HG02642 (cell line): ENCODE measurements at regions not wholly inside any gene's neighbourhood (a gene's known extent, or its start where the extent isn't known, plus 50 kb on each side); places are given as distances from the start of the nearest gene placed in this dataset.
"Not testable (repeated sequence)": the region's sequence is repeated elsewhere in the genome, so short reads cannot be mapped to it uniquely, and the experiment has no call there.

Source experiments
- ATAC-seq: cut with Tn5 transposase; IDR thresholded peaks from one replicate; pipeline ENCODE4 v1.9.1; 2021; ENCODE audit warnings: mild to moderate bottlenecking; ENCODE audit not compliant: unreplicated experiment, poor library complexity

GRCh38 chr14:21840765-21841164 lies 167.1 kb upstream of the OR4E1 start:
- ATAC-seq: no peak

DNA sequence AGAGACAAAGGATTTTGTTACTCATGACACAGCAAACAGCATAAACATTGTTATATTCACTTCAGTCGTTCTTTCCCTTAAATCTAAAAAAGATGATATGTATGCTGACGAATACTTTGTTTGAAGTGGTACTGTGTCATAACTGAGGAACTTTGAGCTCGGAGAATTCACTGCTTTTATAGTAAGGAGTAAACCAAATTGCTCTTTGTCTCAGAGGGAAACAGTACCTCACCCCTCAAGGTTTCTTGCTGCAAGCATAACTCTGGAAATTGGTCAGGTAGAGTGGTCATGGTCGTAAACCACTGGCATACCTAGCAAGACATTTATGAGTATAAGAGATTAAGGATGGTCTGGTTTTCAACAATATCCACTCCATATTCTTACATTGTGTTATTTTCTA lies 160.2 kb upstream of the OR4E1 start:
- ATAC-seq: no peak

DNA sequence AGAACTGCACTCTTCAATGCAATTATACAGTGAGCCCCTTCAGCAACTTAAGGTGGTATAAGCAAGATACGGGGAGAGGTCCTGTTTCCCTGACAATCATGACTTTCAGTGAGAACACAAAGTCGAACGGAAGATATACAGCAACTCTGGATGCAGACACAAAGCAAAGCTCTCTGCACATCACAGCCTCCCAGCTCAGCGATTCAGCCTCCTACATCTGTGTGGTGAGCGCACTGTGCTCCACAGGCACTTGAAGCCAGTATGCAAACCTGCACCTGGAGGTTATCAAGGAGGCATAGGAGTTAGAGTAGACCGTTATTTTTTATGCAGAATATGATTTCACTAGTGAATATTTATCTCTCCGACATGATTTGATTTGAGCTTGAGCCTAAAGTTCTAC lies 152.2 kb upstream of the OR4E1 start:
- ATAC-seq: no peak

DNA sequence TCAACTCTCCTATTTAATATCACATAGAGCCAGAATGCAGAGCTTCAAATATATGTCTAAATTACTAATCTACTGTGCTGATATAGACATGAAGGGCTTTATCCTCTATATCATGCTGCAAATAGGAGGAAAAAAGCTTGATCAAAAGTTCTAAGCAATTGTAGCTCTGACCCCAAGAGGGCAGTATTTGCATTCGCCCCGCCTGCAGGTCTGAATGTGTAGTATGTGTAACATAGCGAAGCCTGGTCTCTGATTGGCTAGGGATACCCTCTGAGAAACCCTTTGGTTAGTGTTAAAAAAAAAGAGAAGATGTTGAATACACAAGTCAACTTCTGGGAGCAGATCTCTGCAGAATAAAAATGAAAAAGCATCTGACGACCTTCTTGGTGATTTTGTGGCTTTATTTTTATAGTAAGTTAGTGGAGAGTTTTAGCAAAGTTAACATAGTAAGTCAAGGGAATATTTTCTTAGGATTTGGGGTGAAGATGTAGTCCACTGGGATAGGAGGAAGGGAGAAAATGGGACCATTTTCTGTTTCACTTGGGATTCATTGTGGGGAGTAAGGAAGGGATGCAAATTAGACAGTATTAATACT lies 151.6 kb upstream of the OR4E1 start:
- ATAC-seq: no peak

DNA sequence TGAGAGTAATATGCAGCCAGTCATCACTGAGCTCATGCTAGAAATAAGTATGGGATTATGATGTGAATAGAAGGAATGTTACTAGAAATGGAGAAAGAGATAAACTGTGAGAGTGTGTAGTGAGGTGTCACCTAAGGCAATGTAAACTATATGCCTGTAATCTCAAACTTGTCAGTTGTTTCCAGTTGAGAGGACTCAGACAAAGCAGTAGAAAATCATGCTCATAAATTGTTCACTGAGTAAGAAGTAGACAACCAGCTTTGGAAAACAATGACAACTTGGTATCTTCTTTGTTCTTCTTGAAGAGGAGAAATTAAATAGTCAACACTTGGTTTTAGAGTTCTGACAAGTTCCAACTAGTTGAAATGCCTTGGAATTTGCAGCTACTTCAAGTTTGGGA lies 148.5 kb upstream of the OR4E1 start:
- ATAC-seq: no peak

- ATAC-seq: no peak
Measured at GRCh38 chr14:21820631-21821030, 147.0 kb upstream of the OR4E1 start.

GRCh38 chr14:21819891-21820290 lies 146.3 kb upstream of the OR4E1 start:
- ATAC-seq: not testable (repeated sequence)

DNA sequence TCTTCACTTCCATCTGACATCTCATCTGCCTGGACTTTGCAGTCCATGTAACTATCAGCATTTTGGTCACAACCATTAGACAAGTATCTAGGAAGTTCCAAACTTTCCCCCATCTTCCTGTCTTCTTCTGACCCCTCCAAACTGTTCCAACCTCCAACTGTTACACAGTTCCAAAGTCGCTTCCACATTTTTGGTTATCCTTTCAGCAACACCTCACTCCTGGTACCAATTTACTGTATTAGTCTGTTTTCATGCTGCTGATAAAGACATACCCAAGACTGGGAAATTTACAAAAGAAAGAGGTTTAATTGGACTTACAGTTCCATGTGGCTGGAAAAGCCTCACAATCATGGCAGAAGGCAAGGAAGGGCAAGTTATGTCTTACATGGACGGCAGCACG lies 143.4 kb upstream of the OR4E1 start:
- ATAC-seq: not testable (repeated sequence)

DNA sequence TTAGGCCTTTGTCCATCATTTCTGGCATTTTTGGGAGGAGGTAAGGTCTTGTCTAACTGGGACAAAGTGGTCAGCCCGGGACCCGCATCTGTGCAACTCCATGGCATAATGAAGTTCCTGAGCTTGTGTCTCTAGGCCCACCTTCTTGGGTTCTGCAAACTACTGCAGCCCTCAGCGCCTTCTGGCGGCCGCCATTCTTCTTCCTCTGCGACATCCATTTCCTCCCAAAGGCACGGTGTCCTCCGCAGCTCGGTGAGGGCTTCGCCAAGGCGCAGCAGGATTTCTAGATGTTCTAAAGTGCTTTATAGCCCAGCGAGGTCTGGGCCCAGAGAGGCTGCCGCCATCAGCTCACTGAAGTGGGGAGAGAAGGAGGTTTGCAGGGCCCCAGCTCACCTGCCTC lies 134.4 kb upstream of the OR4E1 start:
- ATAC-seq: no peak

- ATAC-seq: no peak
Measured at GRCh38 chr14:21804981-21805380, 131.4 kb upstream of the OR4E1 start.

DNA sequence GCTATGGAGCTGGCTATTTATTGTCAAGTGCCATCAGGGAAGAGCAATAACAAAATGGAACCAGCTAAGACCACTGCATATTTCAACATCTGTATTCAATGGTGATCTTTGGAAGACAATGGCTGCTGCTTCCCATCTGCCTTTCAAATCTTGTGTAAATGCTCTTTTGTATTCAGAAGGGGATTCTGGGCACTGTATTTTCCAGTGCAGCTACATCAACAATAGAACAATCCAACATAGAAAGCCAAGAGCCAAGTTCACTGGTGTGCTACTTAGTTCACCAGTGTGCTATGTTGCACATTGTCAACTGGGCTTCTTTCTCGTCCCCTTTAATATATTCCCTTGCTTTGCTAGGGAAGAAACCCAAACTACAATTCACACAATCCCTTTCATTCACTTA lies 128.8 kb upstream of the OR4E1 start:
- ATAC-seq: no peak

DNA sequence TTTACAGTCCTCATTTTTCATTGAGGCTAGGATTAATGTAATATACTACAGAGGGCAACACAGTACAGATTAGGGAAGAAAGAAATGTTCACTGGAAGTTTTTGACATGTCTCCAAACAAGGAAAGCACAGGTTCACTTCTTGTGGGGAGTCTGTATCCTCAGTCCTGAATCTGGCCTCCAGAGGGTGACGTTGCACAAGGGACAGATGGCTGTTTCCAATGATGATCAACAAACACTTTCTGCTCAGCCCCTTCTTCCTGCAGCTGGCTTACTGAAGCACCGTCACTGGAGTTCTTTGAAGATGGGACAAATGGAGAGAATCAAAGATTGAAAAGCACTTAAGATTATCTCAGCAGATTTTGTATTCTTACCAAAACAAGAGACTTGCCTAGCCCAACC lies 123.3 kb upstream of the OR4E1 start:
- ATAC-seq: no peak

GRCh38 chr14:21795456-21795855 lies 121.8 kb upstream of the OR4E1 start:
- no peak for ATAC-seq

GRCh38 chr14:21791749-21792148 lies 118.1 kb upstream of the OR4E1 start:
- no peak for ATAC-seq

DNA sequence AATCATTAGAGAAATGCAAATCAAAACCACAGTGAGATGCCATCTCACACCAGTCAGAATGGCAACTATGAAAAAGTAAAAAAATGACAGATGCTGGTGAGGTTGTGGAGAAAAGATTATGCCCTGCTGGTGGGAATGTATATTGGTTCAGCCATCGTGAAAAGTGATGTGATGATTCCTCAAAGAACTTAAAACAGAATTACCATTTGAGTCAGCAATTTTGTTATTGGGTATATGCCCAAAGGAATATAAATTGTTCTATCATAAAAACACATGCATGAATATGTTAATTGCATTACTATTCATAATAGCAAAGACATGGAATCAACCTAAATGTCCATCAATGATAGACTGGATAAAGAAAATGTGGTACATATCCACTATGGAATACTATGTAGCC lies 115.1 kb upstream of the OR4E1 start:
- not testable (repeated sequence) for ATAC-seq

- ATAC-seq: not testable (repeated sequence)
Measured at GRCh38 chr14:21787242-21787641, 113.6 kb upstream of the OR4E1 start.

GRCh38 chr14:21781543-21781942 lies 107.9 kb upstream of the OR4E1 start:
- no peak for ATAC-seq

DNA sequence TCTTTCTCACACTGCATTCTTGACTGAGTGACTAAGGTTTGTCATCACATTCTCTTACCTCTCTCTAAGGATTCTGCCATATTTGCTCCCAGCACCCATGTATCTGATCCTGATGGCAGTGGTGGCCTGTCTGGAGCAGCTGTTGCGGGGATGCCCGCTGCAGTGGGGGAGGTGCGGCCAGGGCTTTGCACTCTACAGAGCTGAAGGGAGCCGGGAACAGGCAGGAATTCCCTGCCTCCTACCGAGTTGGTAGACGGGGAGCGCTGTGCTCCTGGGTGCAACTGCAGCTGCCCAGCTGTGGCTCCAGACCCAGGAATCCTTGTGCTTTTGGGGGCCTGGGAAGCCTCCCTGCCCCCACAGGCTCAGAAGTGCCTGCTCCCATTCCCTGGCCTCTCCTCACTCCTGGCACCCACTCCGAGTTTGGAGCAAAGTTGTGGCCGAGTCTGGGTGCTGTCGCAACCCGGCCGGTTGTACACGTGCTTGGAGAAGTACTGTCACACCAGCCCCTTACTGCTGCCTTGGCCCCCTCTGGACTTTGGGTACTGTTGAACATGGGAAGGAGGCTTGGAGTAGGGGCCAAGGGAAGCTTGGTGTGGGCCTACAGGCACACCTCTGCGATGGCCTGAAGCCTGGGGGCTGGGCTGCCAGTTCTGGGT lies 106.9 kb upstream of the OR4E1 start:
- ATAC-seq: no peak

- no peak for ATAC-seq
Measured at GRCh38 chr14:21771671-21772070, 98.1 kb upstream of the OR4E1 start.

DNA sequence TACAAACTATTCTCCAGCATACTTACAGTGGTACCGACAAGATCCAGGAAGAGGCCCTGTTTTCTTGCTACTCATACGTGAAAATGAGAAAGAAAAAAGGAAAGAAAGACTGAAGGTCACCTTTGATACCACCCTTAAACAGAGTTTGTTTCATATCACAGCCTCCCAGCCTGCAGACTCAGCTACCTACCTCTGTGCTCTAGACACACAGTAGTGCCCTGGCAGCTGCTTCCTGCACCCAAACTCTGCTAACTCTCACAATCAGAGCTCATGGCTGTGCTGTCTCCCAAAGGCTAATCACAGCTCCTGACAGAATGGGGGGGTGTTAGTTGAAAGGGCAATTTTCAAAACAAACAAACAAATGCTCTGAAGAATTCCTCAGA lies 95.2 kb upstream of the OR4E1 start:
- ATAC-seq: no peak

- no peak for ATAC-seq
Measured at GRCh38 chr14:21768116-21768874, 94.7 kb upstream of the OR4E1 start.

DNA sequence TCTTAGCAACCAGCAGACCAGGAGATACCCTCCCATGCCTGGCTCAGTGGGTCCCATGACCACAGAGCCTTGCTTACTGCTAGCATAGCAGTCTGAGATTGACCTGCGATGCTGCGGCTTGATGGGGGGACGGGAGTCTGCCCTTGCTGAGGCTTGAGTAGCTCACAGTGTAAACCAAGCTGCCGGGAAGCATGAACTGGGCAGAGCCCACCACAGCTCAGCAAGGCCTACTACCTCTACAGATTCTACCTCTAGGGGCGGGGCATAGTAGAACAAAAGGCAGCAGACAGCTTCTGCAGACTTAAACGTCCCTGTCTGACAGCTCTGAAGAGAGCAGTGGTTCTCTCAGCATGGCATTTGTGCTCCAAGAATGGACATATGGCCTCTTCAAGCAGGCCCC lies 86.7 kb upstream of the OR4E1 start:
- ATAC-seq: not testable (repeated sequence)
